PC-3 (cell line): ENCODE measurements at regions not wholly inside any gene's neighbourhood (a gene's known extent, or its start where the extent isn't known, plus 50 kb on each side); places are given as distances from the start of the nearest gene placed in this dataset.

Source experiments
- ATAC-seq: fragments of 200-7000 bp; cut with Tn5 transposase; 2 replicates; pipeline ENCODE4 v1.9.1; 2020; ENCODE audit warnings: mild to moderate bottlenecking, moderate library complexity
- BruUV-seq: library from RNA; stranded (reverse); fragments of 400-500 nt; replicated peaks from 2 replicates; lab custom pipeline; 2021; lab: Mats Ljungman, UMichigan
- CTCF ChIA-PET: fragments of 300-600 bp; sonication (Branson Sonifier 250); formaldehyde crosslinking; loops from one replicate; lab custom pipeline; 2022; ENCODE audit warnings: antibody characterized with exemption; lab: Charles Lee
- POLR2A ChIA-PET: fragments of 300-600 bp; sonication (Branson Sonifier 250); formaldehyde crosslinking; loops from one replicate; lab custom pipeline; 2022; ENCODE audit warnings: antibody characterized with exemption; ENCODE audit not compliant: unreplicated experiment; lab: Charles Lee
- DNase-seq: peaks from one replicate; pipeline ENCODE4 v3.0.0-alpha.2; 2015
- H2AFZ ChIP-seq: fragments of 300-600 bp; sonication (generic); 2 replicates; pipeline ENCODE4 v1.6.0; 2016; ENCODE audit warnings: antibody characterized with exemption, low read length
- H3F3A ChIP-seq: fragments of 300-600 bp; sonication (generic); one replicate; pipeline ENCODE4 v1.6.0; 2017; ENCODE audit warnings: antibody characterized with exemption, low read length, control low read depth, mild to moderate bottlenecking; ENCODE audit not compliant: unreplicated experiment
- H3K27ac ChIP-seq: fragments of 300-600 bp; sonication (generic); 2 replicates; pipeline ENCODE4 v1.5.1; 2016; ENCODE audit warnings: mild to moderate bottlenecking, low read length
- H3K27me3 ChIP-seq: fragments of 300-600 bp; sonication (generic); 2 replicates; pipeline ENCODE4 v1.6.1; 2016; ENCODE audit warnings: low read length, mixed read lengths
- H3K36me3 ChIP-seq: fragments of 300-600 bp; sonication (generic); 2 replicates; pipeline ENCODE4 v1.6.1; 2016; ENCODE audit warnings: low read depth, mixed run types, low read length, mixed read lengths
- H3K4me1 ChIP-seq: fragments of 300-600 bp; sonication (generic); 2 replicates; pipeline ENCODE4 v1.5.1; 2016; ENCODE audit warnings: low read length; ENCODE audit not compliant: insufficient read depth
- H3K4me2 ChIP-seq: fragments of 300-600 bp; sonication (generic); 2 replicates; pipeline ENCODE4 v1.6.0; 2016; ENCODE audit warnings: low read length
- H3K4me3 ChIP-seq: fragments of 300-600 bp; sonication (generic); 2 replicates; pipeline ENCODE4 v1.5.1; 2016; ENCODE audit warnings: mild to moderate bottlenecking, low read length, mixed read lengths
- H3K79me2 ChIP-seq: fragments of 300-600 bp; sonication (generic); 2 replicates; pipeline ENCODE4 v1.6.1; 2017; ENCODE audit warnings: low read length, mixed read lengths
- H3K9ac ChIP-seq: fragments of 300-600 bp; sonication (generic); 2 replicates; pipeline ENCODE4 v1.6.0; 2016; ENCODE audit warnings: mild to moderate bottlenecking, low read length
- H3K9me2 ChIP-seq: fragments of 300-600 bp; sonication (generic); replicated peaks from 2 replicates; pipeline ENCODE4 v1.6.1; 2016; ENCODE audit warnings: mixed run types, low read length, mixed read lengths
- H3K9me3 ChIP-seq: fragments of 300-600 bp; sonication (generic); 2 replicates; pipeline ENCODE4 v1.6.1; 2016; ENCODE audit warnings: low read length, mixed read lengths
- H4K20me1 ChIP-seq: fragments of 300-600 bp; sonication (generic); 2 replicates; pipeline ENCODE4 v1.6.1; 2016; ENCODE audit warnings: low read length, mixed read lengths
- EZH2 ChIP-seq: fragments of 300-600 bp; sonication (generic); IDR thresholded peaks from one replicate; pipeline ENCODE4 v1.6.1; 2017; ENCODE audit warnings: antibody characterized with exemption, mild to moderate bottlenecking, low read length; ENCODE audit not compliant: unreplicated experiment
- EZH2phosphoT487 ChIP-seq: fragments of 300-600 bp; sonication (generic); IDR thresholded peaks from 2 replicates; pipeline ENCODE4 v1.6.1; 2018; ENCODE audit warnings: mild to moderate bottlenecking, antibody characterized with exemption, low read length, borderline replicate concordance
- intact Hi-C: fragments of 100-400 bp; cut with micrococcal nuclease; formaldehyde crosslinking; loops from 2 replicates; pipeline ENCODE4 v1.9.0; 2023
- TF ChIP-seq, protein P1 (sequence below): fragments of 300-600 bp; sonication (generic); conservative IDR thresholded peaks from 2 replicates; pipeline ENCODE4 v1.5.1; 2017; ENCODE audit warnings: antibody characterized with exemption, low read depth, mild to moderate bottlenecking, low read length

DNA sequence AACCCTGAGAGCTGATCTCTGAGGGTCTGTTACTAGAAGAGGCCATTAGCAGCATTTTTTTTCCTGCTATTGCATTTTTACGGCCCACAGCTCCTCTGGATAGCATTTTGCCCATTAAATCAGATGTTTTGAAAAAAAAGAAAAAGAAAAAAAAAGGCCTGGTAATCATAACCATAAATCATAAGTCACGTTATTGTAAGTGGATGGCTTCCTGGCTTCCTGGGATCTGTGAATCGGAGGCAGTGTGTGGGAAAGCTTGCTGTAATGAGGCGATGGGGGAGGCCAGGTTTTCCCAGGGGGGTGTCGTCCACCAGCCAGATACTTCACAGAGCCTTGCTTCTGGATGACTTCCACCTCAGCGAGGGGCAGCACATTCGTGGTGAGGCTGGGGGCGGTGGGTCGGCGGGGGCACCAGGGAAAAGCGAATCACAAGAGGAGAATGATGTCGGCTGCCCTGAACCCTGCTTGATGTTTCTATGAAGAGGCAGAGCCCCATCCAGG, 106.5 kb upstream of the SYT13 start:
- Histone ChIP-seq H2AFZ (no peak overlapping the region), H3K79me2 (no peaks in the 10 kb centered on the region), H3K4me2 (no peak overlapping the region), H3K9me3 (no peaks in the 10 kb centered on the region), H3K9me2 (no peaks in the 10 kb centered on the region), H3K9ac (no peak overlapping the region), H3K4me3 (no peak overlapping the region), H3F3A (no peaks in the 10 kb centered on the region), H3K27me3 (peaks cover 69% of the 10 kb centered on the region), H3K27ac (no peak overlapping the region), H3K4me1 (no peaks in the 10 kb centered on the region), H3K36me3 (no peaks in the 10 kb centered on the region), H4K20me1 (no peaks in the 10 kb centered on the region)
- CTCF ChIA-PET = no interaction called here
- no peak for ATAC-seq
- BruUV-seq = no TSS peak
- intact Hi-C loops = no loop called here
- DNase-seq = no peak
- TF ChIP-seq, protein P1, sequence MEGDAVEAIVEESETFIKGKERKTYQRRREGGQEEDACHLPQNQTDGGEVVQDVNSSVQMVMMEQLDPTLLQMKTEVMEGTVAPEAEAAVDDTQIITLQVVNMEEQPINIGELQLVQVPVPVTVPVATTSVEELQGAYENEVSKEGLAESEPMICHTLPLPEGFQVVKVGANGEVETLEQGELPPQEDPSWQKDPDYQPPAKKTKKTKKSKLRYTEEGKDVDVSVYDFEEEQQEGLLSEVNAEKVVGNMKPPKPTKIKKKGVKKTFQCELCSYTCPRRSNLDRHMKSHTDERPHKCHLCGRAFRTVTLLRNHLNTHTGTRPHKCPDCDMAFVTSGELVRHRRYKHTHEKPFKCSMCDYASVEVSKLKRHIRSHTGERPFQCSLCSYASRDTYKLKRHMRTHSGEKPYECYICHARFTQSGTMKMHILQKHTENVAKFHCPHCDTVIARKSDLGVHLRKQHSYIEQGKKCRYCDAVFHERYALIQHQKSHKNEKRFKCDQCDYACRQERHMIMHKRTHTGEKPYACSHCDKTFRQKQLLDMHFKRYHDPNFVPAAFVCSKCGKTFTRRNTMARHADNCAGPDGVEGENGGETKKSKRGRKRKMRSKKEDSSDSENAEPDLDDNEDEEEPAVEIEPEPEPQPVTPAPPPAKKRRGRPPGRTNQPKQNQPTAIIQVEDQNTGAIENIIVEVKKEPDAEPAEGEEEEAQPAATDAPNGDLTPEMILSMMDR = no peak
- TF ChIP-seq EZH2phosphoT487 = no peak
- TF ChIP-seq EZH2 = no peak
- POLR2A ChIA-PET = no interaction called here

DNA sequence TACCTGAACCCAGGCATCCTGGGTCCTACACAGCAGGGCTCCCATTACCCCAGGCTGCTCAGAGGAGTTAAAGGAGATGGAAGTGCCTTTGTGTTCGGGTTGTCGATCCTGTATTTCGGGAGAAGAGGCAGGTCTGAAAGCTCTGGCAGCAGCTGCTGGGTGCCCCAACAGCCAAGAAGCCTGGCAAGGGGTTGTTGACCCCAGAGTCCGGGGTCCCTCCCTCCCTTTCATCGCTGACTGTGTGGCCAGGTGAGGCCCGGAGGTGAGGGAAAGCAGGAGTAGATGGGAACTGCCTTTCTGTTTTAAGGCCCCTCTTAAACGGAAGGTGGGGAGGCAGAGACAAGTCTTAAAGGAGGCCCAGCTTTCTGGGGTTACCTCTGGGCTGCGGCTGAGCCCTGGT, 106.0 kb upstream of the SYT13 start:
- ATAC-seq = no peak
- H4K20me1 ChIP-seq = no peaks in the 10 kb centered on the region
- no peaks in the 10 kb centered on the region for H3K4me1 ChIP-seq
- H3K79me2 ChIP-seq = no peaks in the 10 kb centered on the region
- H3F3A ChIP-seq = no peaks in the 10 kb centered on the region
- no TSS peak for BruUV-seq
- H3K4me3 ChIP-seq = no peak overlapping the region
- intact Hi-C loops = no loop called here
- H3K9me3 ChIP-seq = no peaks in the 10 kb centered on the region
- CTCF ChIA-PET = no interaction called here
- H3K9ac ChIP-seq = no peak overlapping the region
- H3K27me3 ChIP-seq = peaks cover 69% of the 10 kb centered on the region
- H2AFZ ChIP-seq = no peak overlapping the region
- DNase-seq = no peak
- POLR2A ChIA-PET = no interaction called here
- H3K36me3 ChIP-seq = no peaks in the 10 kb centered on the region
- no peaks in the 10 kb centered on the region for H3K9me2 ChIP-seq
- no peak overlapping the region for H3K27ac ChIP-seq
- TF ChIP-seq EZH2phosphoT487 = no peak
- TF ChIP-seq, protein P1 = no peak
- no peak for TF ChIP-seq EZH2
- no peak overlapping the region for H3K4me2 ChIP-seq

DNA sequence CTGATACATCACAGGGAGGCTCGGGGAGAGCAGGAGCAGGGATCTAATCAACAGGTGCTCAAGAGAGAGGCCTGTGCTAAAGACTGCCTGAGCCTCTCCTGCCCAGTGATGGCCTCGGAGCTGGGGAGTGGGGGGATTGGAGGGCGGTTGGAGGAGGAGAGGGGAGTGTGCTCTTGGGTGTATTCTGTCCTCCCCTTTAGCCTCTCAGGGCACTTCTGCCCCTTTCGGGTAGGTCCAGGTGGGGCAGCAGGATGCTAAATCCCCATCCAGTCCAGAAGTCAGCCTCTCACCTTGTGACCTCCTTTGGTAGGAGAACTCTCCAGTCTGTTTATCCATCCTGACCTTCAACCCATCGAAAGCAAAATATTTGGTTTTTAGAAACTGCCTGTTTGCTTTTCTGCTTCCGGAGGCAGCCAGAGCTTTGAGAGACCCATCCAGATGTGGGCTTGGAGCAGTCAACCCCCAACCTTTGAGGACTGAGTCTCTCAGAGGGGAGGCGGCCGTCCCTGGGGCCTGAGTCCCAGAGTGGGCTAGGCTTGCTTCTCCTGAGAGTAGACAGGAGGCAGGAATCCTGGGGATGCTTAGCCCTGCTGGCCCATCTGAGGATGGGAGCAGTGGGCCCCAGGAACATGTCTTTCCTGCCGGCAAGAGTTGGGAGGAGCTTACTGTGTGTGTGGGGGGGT, 105.2 kb upstream of the SYT13 start:
- POLR2A ChIA-PET = no interaction called here
- no peak overlapping the region for H3K9ac ChIP-seq
- TF ChIP-seq, protein P1 = no peak
- TF ChIP-seq EZH2phosphoT487 (no peak), EZH2 (no peak)

More for the DNA sequence above, 105.2 kb upstream of the SYT13 start:
- Histone ChIP-seq H3K79me2 (no peaks in the 10 kb centered on the region), H3K4me2 (no peak overlapping the region), H2AFZ (no peak overlapping the region), H3K36me3 (no peaks in the 10 kb centered on the region), H3K9me2 (no peaks in the 10 kb centered on the region), H3F3A (no peaks in the 10 kb centered on the region), H3K27ac (no peak overlapping the region), H3K4me3 (no peak overlapping the region), H3K27me3 (peaks cover 61% of the 10 kb centered on the region), H3K4me1 (no peaks in the 10 kb centered on the region), H3K9me3 (no peaks in the 10 kb centered on the region), H4K20me1 (no peaks in the 10 kb centered on the region)
- no peak for DNase-seq
- no TSS peak for BruUV-seq
- CTCF ChIA-PET = no interaction called here
- no peak for ATAC-seq
- intact Hi-C loops = no loop called here
